GM18499 (cell line): ENCODE measurements at regions not wholly inside any gene's neighbourhood (a gene's known extent, or its start where the extent isn't known, plus 50 kb on each side); places are given as distances from the start of the nearest gene placed in this dataset.
"Not testable (repeated sequence)": the region's sequence is repeated elsewhere in the genome, so short reads cannot be mapped to it uniquely, and the experiment has no call there.

Experiments used
- ATAC-seq: cut with Tn5 transposase; IDR thresholded peaks from one replicate; pipeline ENCODE4 v1.9.1; 2021; ENCODE audit warnings: moderate number of reproducible peaks; ENCODE audit not compliant: insufficient read depth, unreplicated experiment

- no peak for ATAC-seq
Measured at GRCh38 chr15:36407647-36408046, 171.8 kb upstream of the CDIN1 start.

GRCh38 chr15:36409819-36410218, 169.6 kb upstream of the CDIN1 start:
- ATAC-seq: no peak

GRCh38 chr15:36414670-36415069, 164.8 kb upstream of the CDIN1 start:
- no peak for ATAC-seq

- no peak for ATAC-seq
Measured at GRCh38 chr15:36415643-36416042, 163.8 kb upstream of the CDIN1 start.

GRCh38 chr15:36422631-36423030, 156.8 kb upstream of the CDIN1 start:
- no peak for ATAC-seq

- ATAC-seq: no peak
Measured at GRCh38 chr15:36426691-36427090, 152.7 kb upstream of the CDIN1 start.

- ATAC-seq: no peak
Measured at GRCh38 chr15:36428102-36428845, 151.2 kb upstream of the CDIN1 start.

GRCh38 chr15:36429707-36430106, 149.7 kb upstream of the CDIN1 start:
- no peak for ATAC-seq

- no peak for ATAC-seq
Measured at GRCh38 chr15:36430280-36430679, 149.1 kb upstream of the CDIN1 start.

GRCh38 chr15:36430726-36431265, 148.6 kb upstream of the CDIN1 start:
- ATAC-seq: no peak

GRCh38 chr15:36432161-36432560, 147.3 kb upstream of the CDIN1 start:
- no peak for ATAC-seq

- no peak for ATAC-seq
Measured at GRCh38 chr15:36434177-36434576, 145.2 kb upstream of the CDIN1 start.

- ATAC-seq: no peak
Measured at GRCh38 chr15:36438499-36438898, 140.9 kb upstream of the CDIN1 start.

- no peak for ATAC-seq
Measured at GRCh38 chr15:36447373-36447772, 132.1 kb upstream of the CDIN1 start.

- ATAC-seq: no peak
Measured at GRCh38 chr15:36448418-36448817, 131.0 kb upstream of the CDIN1 start.

- no peak for ATAC-seq
Measured at GRCh38 chr15:36449084-36449661, 130.3 kb upstream of the CDIN1 start.

GRCh38 chr15:36449662-36450145, 129.7 kb upstream of the CDIN1 start:
- no peak for ATAC-seq

- not testable (repeated sequence) for ATAC-seq
Measured at GRCh38 chr15:36454244-36454643, 125.2 kb upstream of the CDIN1 start.

- no peak for ATAC-seq
Measured at GRCh38 chr15:36458411-36458810, 121.0 kb upstream of the CDIN1 start.

GRCh38 chr15:36465304-36465703, 114.1 kb upstream of the CDIN1 start:
- ATAC-seq: no peak

GRCh38 chr15:36468746-36469145, 110.7 kb upstream of the CDIN1 start:
- ATAC-seq: no peak
